ENCODE measurements at regions not wholly inside any gene's neighbourhood (a gene's known extent, or its start where the extent isn't known, plus 50 kb on each side); places are given as distances from the start of the nearest gene placed in this dataset.

- H4K20me1 ChIP-seq (replicated peaks; ENCODE audit: control insufficient read depth, insufficient read depth, low read length) = no peaks in the 10 kb centered on the region
- no peaks in the 10 kb centered on the region for H3K27me3 ChIP-seq (ENCODE audit: control insufficient read depth in 2 of 2, insufficient read depth in 2 of 2, low read length in 2 of 2)
- no peak for TF ChIP-seq ZNF431 (CRISPR knock-in tag; IDR thresholded peaks at IDR 0.05)
- TF ChIP-seq, protein P1, sequence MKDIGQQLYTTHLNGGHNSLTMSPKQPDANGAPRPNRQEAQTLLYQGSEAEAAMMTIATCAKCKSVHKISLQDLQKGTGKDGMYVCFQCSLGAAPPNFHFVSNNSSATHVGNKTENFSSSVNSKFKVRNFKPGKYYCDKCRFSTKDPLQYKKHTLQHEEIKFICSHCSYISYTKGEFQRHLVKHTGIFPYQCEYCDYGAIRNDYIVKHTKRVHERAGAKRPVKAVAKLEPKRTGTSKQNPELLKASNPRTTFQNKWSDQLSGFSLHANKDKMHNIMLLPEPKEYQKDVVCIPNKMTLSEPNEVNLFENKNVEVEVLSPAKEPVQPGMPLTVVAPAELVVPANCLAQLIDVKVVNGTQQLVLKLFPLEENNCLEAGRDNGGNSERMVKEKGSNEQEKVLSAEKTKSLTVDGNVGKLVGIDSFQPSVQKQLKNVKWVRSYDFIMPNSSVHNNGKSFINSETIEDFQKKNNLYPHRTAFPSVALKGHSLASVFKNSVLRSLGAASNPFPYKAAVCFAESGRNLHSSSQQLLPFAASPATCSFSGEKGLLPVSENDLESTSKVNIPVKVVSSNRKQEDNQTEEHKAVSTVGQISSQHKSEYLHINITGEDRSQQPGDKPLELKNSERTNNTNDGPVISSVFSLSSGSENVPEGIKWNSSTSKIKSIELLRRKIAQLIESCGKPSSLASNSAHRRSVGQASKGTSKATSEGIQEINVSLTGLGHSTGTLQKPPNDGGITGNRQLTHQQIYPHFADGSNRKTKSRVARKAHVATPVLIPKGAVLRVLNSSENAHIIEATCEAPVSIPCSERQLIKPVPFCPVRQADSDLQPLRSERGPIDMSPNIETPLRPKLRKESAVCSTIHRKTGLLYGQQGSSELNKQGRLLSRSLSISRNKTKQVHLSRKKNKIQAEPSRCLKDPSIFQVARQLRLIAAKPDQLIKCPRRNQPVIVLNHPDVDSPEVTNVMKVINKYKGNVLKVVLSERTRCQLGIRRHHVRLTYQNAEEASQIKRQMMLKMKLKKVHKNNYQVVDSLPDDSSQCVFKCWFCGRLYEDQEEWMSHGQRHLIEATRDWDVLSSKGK (CRISPR knock-in tag; IDR thresholded peaks at IDR 0.05) = no peak
- TF ChIP-seq GMEB1 (CRISPR knock-in tag; IDR thresholded peaks at IDR 0.05) = no peak
- TF ChIP-seq, protein P2, sequence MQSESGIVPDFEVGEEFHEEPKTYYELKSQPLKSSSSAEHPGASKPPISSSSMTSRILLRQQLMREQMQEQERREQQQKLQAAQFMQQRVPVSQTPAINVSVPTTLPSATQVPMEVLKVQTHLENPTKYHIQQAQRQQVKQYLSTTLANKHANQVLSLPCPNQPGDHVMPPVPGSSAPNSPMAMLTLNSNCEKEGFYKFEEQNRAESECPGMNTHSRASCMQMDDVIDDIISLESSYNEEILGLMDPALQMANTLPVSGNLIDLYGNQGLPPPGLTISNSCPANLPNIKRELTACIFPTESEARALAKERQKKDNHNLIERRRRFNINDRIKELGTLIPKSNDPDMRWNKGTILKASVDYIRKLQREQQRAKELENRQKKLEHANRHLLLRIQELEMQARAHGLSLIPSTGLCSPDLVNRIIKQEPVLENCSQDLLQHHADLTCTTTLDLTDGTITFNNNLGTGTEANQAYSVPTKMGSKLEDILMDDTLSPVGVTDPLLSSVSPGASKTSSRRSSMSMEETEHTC (IDR thresholded peaks at IDR 0.05) = no peak
- no peak for TF ChIP-seq DLX4 (CRISPR knock-in tag; IDR thresholded peaks at IDR 0.05)
- TF ChIP-seq HNRNPL (IDR thresholded peaks at IDR 0.05; ENCODE audit: low read depth, low read length) = no peak
- TF ChIP-seq GTF2B (IDR thresholded peaks at IDR 0.05; ENCODE audit: extremely low read depth, insufficient read length) = no peak
- no peak for TF ChIP-seq CEBPZ (IDR thresholded peaks at IDR 0.05; ENCODE audit: borderline replicate concordance, low read depth, low read length)
- no peak for TF ChIP-seq POLR2H (tag; IDR thresholded peaks at IDR 0.05; ENCODE audit: low read depth)
- TF ChIP-seq CREM (IDR thresholded peaks at IDR 0.05; ENCODE audit: low read depth) = no peak
- TF ChIP-seq HMG20B (CRISPR knock-in tag; IDR thresholded peaks at IDR 0.05) = no peak
- H3K4me1 ChIP-seq (replicated peaks in 1 of 2; ENCODE audit: control insufficient read depth in 2 of 2, insufficient read depth in 2 of 2, low read length in 2 of 2) = no peaks in the 10 kb centered on the region
- H3K27ac ChIP-seq (ENCODE audit: extremely low read depth, low read depth, low read length) = no peak overlapping the region
- H3K9ac ChIP-seq (ENCODE audit: insufficient read depth in 1 of 2, low read depth in 2 of 2, low read length in 2 of 2) = no peak overlapping the region
- WGBS (ENCODE audit: insufficient coverage, low coverage, missing lambda C conversion rate) = 0% methylated on average over 2 of the region's 2 CpGs
- H3K79me2 ChIP-seq (ENCODE audit: control insufficient read depth, insufficient read depth, low read length) = no peaks in the 10 kb centered on the region
- CTCF ChIA-PET (ENCODE audit: low intra/inter-chr PET ratio) = no interaction called here
- FAIRE-seq (no peak), DNase-seq (ENCODE audit: extremely low read depth in 1 of 4, low spot score in 3 of 4) (no peak), ATAC-seq (no peak)
- POLR2A ChIA-PET = no interaction called here
- H3K4me2 ChIP-seq (ENCODE audit: insufficient read depth, low read length) = no peak overlapping the region
- no peaks in the 10 kb centered on the region for H3K36me3 ChIP-seq (ENCODE audit: control insufficient read depth, insufficient read depth, low read length)
- intact Hi-C loops (cut with micrococcal nuclease) = no loop called here
- H2AFZ ChIP-seq (ENCODE audit: low read depth, low read length) = no peak overlapping the region
- H3K9me3 ChIP-seq (replicated peaks; ENCODE audit: control insufficient read depth, insufficient read depth, low read depth, low read length) = 0 out of 2 replicates have a peak, but pooled peaks cover 2% of the 10 kb centered on the region
- no peak overlapping the region for H3K4me3 ChIP-seq
- BruUV-seq (replicated peaks) = no TSS peak
- in situ Hi-C loops (cut with MboI) = no loop called here
- no peaks in the 10 kb centered on the region for H3K9me1 ChIP-seq (ENCODE audit: control insufficient read depth, insufficient read depth, low read length)
Observed at GRCh38 chr5:145203193-145203592, 631.9 kb downstream of the PRELID2 start.

All from K562 (cell line).